Left lung (tissue), 4 donors: ENCODE measurements at regions not wholly inside any gene's neighbourhood (a gene's known extent, or its start where the extent isn't known, plus 50 kb on each side); places are given as distances from the start of the nearest gene placed in this dataset.

Experiments used
- ATAC-seq: fragments of 200-7000 bp; cut with Tn5 transposase; one replicate; pipeline ENCODE4 v1.9.1; 2020; ENCODE audit warnings: moderate library complexity
- DNase-seq, 4 donors: peaks; one replicate each; pipeline ENCODE4 v3.0.0-alpha.2; 2013 to 2020
- H3K27ac ChIP-seq, 2 donors: fragments of 200-600 bp; sonication (generic) in 1 of 2; one replicate each; pipeline versions ENCODE4 v1.5.0 to v1.8.0; 2020 to 2021
- H3K27me3 ChIP-seq, 2 donors: fragments of 200-600 bp; sonication (generic) in 1 of 2; one replicate each; pipeline versions ENCODE4 v1.5.0 to v1.8.0; 2020 to 2021
- H3K36me3 ChIP-seq, 2 donors: fragments of 200-600 bp; sonication (generic) in 1 of 2; one replicate each; pipeline versions ENCODE4 v1.5.0 to v1.8.0; 2020 to 2021
- H3K4me1 ChIP-seq, 2 donors: fragments of 200-600 bp; one replicate each; pipeline ENCODE4 v1.8.0; 2021
- H3K4me3 ChIP-seq, 2 donors: fragments of 200-600 bp; sonication (generic) in 1 of 2; one replicate each; pipeline versions ENCODE4 v1.5.0 to v1.8.0; 2020 to 2021; ENCODE audit warnings: mild to moderate bottlenecking in 1 of 2
- H3K9me3 ChIP-seq, 2 donors: fragments of 200-600 bp; sonication (generic) in 1 of 2; one replicate each; pipeline versions ENCODE4 v1.5.0 to v1.8.0; 2020 to 2021
- intact Hi-C, 2 donors: fragments of 100-400 bp; cut with DNase I; formaldehyde crosslinking; loops; one replicate each; pipeline versions ENCODE4 v1.11.2 to v1.14.2; 2022
- TF ChIP-seq, protein P1 (sequence below), 2 donors: fragments of 200-600 bp; sonication (generic) in 1 of 2; IDR thresholded peaks; one replicate each; pipeline versions ENCODE4 v1.5.0 to v1.8.0; 2021; ENCODE audit warnings: antibody characterized with exemption in 2 of 2
- donor health status: DM: no; HTN: yes; CAD: no.
- donor health status: DM: no; HTN: no; CAD: no.

GRCh38 chr12:98262902-98263301 lies 252.5 kb upstream of the TMPO start:
- H3K27me3 ChIP-seq, result no peaks in the 10 kb centered on the region
- no peak for ATAC-seq
- intact Hi-C loops, result no loop called here
- peaks cover 0 to under 1% of the 10 kb centered on the region in 2 donors for H3K9me3 ChIP-seq
- H3K4me1 ChIP-seq, result no peaks in the 10 kb centered on the region
- no peak overlapping the region for H3K4me3 ChIP-seq
- TF ChIP-seq, protein P1, sequence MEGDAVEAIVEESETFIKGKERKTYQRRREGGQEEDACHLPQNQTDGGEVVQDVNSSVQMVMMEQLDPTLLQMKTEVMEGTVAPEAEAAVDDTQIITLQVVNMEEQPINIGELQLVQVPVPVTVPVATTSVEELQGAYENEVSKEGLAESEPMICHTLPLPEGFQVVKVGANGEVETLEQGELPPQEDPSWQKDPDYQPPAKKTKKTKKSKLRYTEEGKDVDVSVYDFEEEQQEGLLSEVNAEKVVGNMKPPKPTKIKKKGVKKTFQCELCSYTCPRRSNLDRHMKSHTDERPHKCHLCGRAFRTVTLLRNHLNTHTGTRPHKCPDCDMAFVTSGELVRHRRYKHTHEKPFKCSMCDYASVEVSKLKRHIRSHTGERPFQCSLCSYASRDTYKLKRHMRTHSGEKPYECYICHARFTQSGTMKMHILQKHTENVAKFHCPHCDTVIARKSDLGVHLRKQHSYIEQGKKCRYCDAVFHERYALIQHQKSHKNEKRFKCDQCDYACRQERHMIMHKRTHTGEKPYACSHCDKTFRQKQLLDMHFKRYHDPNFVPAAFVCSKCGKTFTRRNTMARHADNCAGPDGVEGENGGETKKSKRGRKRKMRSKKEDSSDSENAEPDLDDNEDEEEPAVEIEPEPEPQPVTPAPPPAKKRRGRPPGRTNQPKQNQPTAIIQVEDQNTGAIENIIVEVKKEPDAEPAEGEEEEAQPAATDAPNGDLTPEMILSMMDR (IDR thresholded peaks at IDR 0.05), result no peak
- DNase-seq, result no peak
- no peaks in the 10 kb centered on the region for H3K36me3 ChIP-seq
- H3K27ac ChIP-seq, result no peak overlapping the region

DNA sequence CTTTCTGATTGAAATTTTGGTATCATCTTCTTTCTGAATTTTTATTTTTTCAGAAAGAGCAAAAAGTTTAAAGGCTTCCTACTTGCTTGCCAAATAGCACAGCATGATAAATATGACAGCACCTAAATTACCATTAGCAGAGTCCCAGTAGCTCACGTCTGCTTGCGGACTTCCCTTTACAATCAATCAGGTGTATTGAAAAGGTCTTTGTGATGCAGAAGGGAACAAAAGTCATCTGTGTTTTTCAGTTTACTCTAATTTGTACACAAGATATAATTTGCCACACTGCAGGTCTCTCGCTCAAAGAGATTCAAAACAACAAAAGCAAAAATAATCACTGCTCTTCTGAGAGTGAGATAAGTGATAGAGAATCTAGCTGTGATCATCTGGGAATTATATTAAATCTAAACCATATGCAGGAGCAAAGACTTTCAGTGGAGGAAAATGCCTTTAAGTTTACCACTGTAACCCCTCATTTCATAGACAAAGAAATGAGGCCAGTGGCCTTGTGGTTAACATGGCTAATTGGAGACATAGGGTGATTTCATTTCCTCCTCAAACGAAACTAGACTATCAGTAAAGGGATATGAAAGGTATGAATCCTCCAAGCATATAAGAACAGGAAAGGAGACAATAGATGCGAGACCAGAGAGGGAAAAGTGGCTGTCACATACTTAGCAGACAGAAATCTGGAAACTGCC lies 240.8 kb upstream of the TMPO start:
- no peaks in the 10 kb centered on the region for H3K27me3 ChIP-seq
- H3K9me3 ChIP-seq, result no peaks in the 10 kb centered on the region
- TF ChIP-seq, protein P1 (IDR thresholded peaks at IDR 0.05), result no peak
- ATAC-seq (no peak), DNase-seq (no peak)
- no peak overlapping the region for H3K27ac ChIP-seq
- intact Hi-C loops, result no loop called here
- H3K36me3 ChIP-seq, result no peaks in the 10 kb centered on the region
- no peak overlapping the region for H3K4me3 ChIP-seq
- no peaks in the 10 kb centered on the region for H3K4me1 ChIP-seq

DNA sequence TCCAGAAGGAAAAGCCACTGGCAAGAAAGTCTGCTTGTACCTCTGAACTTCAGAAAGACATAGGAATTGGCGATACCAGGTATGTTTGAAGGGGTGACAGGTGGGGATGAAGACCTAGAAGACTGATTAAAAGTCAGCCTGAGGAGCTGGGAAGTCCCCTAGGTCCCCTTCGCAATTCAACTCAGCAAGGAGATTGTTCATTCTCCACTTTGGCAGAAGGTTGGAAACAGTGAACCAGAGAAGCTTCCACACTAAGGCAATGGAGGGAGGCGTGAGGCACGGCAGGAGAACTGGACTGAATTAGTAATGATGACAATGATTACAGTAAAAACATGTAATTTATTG lies 240.3 kb upstream of the TMPO start:
- Histone ChIP-seq H3K4me1 (no peaks in the 10 kb centered on the region), H3K9me3 (no peaks in the 10 kb centered on the region), H3K27ac (no peak overlapping the region), H3K27me3 (no peaks in the 10 kb centered on the region), H3K4me3 (no peak overlapping the region), H3K36me3 (no peaks in the 10 kb centered on the region)
- no peak for DNase-seq
- no peak for ATAC-seq
- intact Hi-C loops, result no loop called here
- TF ChIP-seq, protein P1 (IDR thresholded peaks at IDR 0.05), result no peak

- Histone ChIP-seq H3K36me3 (no peaks in the 10 kb centered on the region), H3K4me3 (no peak overlapping the region), H3K27me3 (no peaks in the 10 kb centered on the region), H3K9me3 (no peaks in the 10 kb centered on the region), H3K4me1 (no peaks in the 10 kb centered on the region), H3K27ac (no peak overlapping the region)
- DNase-seq, result no peak
- ATAC-seq, result no peak
- TF ChIP-seq, protein P1 (IDR thresholded peaks at IDR 0.05), result no peak
- intact Hi-C loops, result no loop called here
These were observed 235.2 kb upstream of the TMPO start for GRCh38 chr12:98280152-98280551.

DNA sequence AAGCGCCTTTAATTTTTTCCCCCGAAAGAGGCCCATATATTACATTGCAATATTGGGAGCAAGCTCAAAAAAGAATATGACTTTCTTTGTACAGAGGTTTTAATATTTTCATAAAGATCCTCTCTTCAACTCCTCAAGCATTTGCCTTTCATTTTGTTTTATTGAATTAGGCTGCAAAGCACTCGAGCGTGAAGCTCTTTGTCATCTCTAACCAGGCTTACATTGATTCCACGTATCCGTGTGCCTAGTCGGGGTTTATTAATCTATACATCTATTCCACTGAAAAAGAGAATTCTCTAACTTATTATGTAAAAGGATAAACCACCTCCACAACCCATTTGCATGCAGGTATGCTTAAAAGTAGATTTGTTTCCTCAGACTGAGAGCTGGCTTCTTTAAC lies 234.8 kb upstream of the TMPO start:
- DNase-seq, result no peak

More for the DNA sequence above, 234.8 kb upstream of the TMPO start:
- no peak overlapping the region for H3K27ac ChIP-seq
- intact Hi-C loops, result no loop called here
- no peaks in the 10 kb centered on the region for H3K36me3 ChIP-seq
- H3K9me3 ChIP-seq, result no peaks in the 10 kb centered on the region
- no peaks in the 10 kb centered on the region for H3K27me3 ChIP-seq
- no peaks in the 10 kb centered on the region for H3K4me1 ChIP-seq
- ATAC-seq, result no peak
- TF ChIP-seq, protein P1 (IDR thresholded peaks at IDR 0.05), result no peak
- H3K4me3 ChIP-seq, result no peak overlapping the region
